NCI-H1092 (cell line): ENCODE measurements at regions not wholly inside any gene's neighbourhood (a gene's known extent, or its start where the extent isn't known, plus 50 kb on each side); places are given as distances from the start of the nearest gene placed in this dataset.
"Not testable (repeated sequence)": the region's sequence is repeated elsewhere in the genome, so short reads cannot be mapped to it uniquely, and the experiment has no call there.

Experiments used
- DNase-seq: peaks from one replicate; lab custom pipeline; 2025; lab: John Stamatoyannopoulos, UW

DNA sequence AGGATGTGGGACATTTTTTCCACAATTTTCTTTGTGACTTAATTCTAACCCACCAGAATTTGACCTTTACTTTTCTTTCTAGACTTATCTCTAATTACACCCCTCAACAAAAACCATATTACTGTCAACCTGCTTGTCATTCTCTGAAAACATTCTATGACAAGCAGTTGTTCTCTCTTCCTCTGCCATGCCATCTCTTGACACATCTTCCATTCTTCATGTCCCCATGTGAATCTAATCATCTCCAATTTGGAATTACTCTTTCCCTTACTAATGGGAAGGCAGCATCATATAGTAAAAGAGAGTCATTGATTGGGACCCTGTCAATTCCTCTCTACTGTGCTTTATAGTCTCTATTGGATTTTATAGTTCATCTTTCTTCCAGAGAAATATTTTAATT is 61.3 kb upstream of the P2RY1 start:
- no peak for DNase-seq

- DNase-seq: not testable (repeated sequence)
Observed at GRCh38 chr3:152774230-152774629, 60.7 kb upstream of the P2RY1 start.

GRCh38 chr3:152778022-152778421 is 56.9 kb upstream of the P2RY1 start:
- DNase-seq: no peak

- no peak for DNase-seq
Observed at GRCh38 chr3:152779653-152780052, 55.3 kb upstream of the P2RY1 start.

DNA sequence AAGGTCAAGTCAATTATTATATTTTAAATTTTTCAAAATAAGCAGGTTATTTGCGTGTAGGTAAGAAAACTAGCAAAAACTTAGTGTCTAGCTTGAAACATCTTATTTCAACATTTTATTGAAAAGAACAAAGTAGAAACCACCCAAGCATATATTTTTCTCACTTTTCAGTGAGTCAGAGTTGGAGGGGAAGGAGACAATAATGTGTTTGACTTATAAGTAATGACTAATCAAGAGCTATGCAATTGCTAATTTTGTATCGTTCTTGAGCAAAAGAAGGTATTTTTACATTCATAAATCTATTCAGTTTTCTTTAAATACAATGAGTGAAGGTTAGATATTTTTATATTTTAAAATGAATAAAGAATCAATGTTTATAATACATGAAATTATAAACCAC is 54.4 kb upstream of the P2RY1 start:
- DNase-seq: no peak

GRCh38 chr3:152785051-152785450 is 49.9 kb upstream of the P2RY1 start:
- DNase-seq: no peak
